Activated CD4-positive, alpha-beta T cell treated with anti-CD3 and anti-CD28 coated beads, Interleukin-2, amount 10 ng/mL, durations not matched to agents 7 days and 5 days (primary cell): ENCODE measurements at regions not wholly inside any gene's neighbourhood (a gene's known extent, or its start where the extent isn't known, plus 50 kb on each side); places are given as distances from the start of the nearest gene placed in this dataset.
"Not testable (repeated sequence)": the region's sequence is repeated elsewhere in the genome, so short reads cannot be mapped to it uniquely, and the experiment has no call there.

Experiments
- CTCF ChIA-PET: fragments of 350-600 bp; sonication (Branson Sonifier 250); formaldehyde crosslinking; loops from one replicate; lab custom pipeline; 2021; ENCODE audit warnings: antibody characterized with exemption; lab: Charles Lee
- POLR2A ChIA-PET: fragments of 350-600 bp; sonication (Branson Sonifier 250); formaldehyde crosslinking; loops from one replicate; lab custom pipeline; 2021; ENCODE audit warnings: antibody characterized with exemption; lab: Charles Lee
- DNase-seq: peaks from one replicate; pipeline ENCODE4 v3.0.0-alpha.2; 2020
- H3K27ac Mint-ChIP-seq: one replicate; pipeline ENCODE4 v1.8.0; 2021; ENCODE audit warnings: mild to moderate bottlenecking, moderate library complexity, mixed read lengths
- H3K27me3 Mint-ChIP-seq: one replicate; pipeline ENCODE4 v1.8.0; 2021; ENCODE audit warnings: mixed read lengths
- H3K36me3 Mint-ChIP-seq: one replicate; pipeline ENCODE4 v1.8.0; 2021; ENCODE audit warnings: low read depth, mixed read lengths
- H3K4me1 Mint-ChIP-seq: one replicate; pipeline ENCODE4 v1.8.0; 2021; ENCODE audit warnings: mixed read lengths
- H3K4me3 Mint-ChIP-seq: one replicate; pipeline ENCODE4 v1.8.0; 2021; ENCODE audit warnings: mild to moderate bottlenecking, moderate library complexity, mixed read lengths
- H3K9me3 Mint-ChIP-seq: one replicate; pipeline ENCODE4 v1.8.0; 2021; ENCODE audit warnings: mixed read lengths

DNA sequence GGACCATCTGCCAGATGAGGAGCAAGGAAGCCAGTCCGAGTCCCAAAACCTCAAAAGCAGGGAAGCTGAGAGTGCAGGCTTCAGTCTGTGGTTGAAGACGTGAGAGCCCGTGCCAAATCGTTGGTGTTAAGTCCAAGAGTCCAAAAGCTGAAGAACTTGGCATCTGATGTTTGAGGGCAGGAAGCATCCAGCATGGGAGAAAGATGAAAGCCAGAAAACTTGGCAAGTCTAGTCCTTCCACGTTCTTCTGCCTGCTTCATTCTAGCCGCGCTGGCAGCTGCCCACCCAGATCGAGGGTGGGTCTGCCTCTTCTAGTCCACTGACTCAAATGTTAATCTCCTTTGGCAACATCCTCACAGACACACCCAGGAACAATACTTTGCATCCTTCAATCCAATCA is 293.8 kb downstream of the RDH14 start:
- CTCF ChIA-PET, POLR2A ChIA-PET, H3K27me3 Mint-ChIP-seq, H3K36me3 Mint-ChIP-seq, H3K4me3 Mint-ChIP-seq, H3K9me3 Mint-ChIP-seq, DNase-seq, H3K4me1 Mint-ChIP-seq, H3K27ac Mint-ChIP-seq: not testable (repeated sequence)

DNA sequence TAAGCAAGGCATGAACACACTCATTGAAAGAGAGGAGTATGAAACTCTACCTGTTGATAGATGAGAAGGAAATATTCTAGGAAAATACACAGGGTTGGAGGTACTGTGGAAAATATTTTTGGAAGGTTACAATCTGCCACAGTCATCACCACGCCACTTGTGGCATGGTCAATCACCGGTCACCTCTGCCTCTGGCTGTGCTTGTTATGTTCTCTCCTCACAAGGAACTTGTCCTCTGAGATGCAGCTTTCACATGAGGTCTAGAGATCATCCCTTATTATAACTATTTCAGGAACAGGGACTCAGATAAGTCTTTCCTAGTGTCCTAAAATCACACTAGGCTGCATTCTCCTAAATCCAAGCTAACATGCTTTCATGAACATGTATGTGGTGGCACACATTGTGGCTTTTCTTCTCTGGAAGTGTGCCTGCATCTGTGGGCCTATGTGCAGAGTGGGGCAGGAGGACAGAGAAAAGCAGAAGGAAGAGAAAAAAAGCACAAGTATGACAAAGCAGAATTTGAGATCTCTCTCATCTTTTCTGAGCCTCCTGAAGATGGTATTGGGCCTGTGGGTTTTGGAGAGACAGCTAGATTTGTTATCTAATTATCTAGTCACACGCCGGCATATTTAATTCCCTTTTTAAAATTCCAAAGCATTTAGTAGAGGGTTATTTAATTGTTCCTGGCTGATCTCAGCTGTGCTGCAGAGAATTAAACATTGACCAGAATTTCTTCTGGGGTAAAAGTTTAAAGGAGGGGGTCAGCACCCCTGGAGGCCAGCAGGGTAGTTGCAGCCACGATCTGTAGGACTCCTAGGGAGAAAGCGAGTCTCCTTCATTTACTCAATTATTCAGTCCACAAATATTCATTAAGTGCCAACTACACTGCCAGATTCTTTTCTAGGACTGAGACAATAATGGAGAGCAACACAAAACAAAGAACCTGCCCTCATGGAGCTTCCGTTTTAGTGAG is 294.6 kb downstream of the RDH14 start:
- CTCF ChIA-PET, result no interaction called here
- Mint-ChIP-seq H3K9me3 (no peaks in the 10 kb centered on the region), H3K4me1 (no peaks in the 10 kb centered on the region), H3K4me3 (no peak overlapping the region), H3K36me3 (no peaks in the 10 kb centered on the region), H3K27me3 (no peaks in the 10 kb centered on the region), H3K27ac (no peak overlapping the region)
- POLR2A ChIA-PET, result no interaction called here
- no peak for DNase-seq

DNA sequence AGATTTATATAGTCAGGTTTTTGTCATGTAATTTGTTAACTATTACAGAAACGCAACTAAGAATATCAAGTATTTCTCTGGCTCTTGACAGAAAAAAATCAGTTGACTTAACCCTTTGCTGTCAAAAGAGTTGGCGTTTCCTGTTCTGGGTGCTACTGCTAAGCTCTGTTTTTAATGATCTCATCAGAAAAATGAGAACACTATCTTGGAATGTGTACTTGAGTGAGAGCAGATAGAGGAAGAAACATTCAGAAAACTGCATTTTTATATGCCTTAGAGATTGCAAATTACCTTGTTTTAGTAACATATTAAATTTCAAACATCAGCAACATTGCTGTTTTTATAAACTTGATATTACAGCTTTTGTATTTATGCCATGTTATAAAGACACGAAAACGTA is 297.9 kb downstream of the RDH14 start:
- H3K27ac Mint-ChIP-seq, result no peak overlapping the region
- no peaks in the 10 kb centered on the region for H3K36me3 Mint-ChIP-seq
- CTCF ChIA-PET, result interaction anchor here (0.6 to 1.1 kb wide), 2 partner anchors 18 to 569 kb away, joined by 3 to 4 read pairs; no protein-coding TSS in a partner anchor

DNA sequence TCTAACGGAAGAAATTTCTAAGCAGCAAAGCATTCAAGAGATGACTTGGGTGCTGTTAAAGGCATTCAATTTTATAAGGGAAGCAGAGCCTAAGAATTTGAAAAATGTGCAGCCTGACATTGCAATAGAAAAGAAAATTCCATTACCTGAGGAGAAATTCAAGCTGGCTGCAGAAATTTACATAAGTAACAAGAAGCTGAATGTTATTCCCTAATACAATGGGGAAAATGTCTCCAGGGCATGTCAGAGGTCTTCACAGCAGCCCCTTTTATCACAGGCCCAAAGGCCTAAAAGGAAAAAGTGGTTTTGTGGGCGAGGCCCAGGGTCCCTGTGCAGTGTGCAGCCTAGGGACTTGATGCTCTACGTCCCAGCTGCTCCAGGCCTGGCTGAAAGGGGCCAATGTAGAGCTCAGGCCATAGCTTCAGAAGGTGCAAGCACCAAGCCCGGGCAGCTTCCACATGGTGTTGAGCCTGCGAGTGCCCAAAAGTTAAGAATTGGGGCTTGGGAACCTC is 306.7 kb downstream of the RDH14 start:
- Mint-ChIP-seq H3K9me3 (no peaks in the 10 kb centered on the region), H3K36me3 (no peaks in the 10 kb centered on the region), H3K27me3 (no peaks in the 10 kb centered on the region), H3K4me3 (no peak overlapping the region), H3K27ac (no peak overlapping the region), H3K4me1 (no peaks in the 10 kb centered on the region)
- DNase-seq, result no peak
- CTCF ChIA-PET, result no interaction called here
- POLR2A ChIA-PET, result no interaction called here

More for the DNA sequence above, 297.9 kb downstream of the RDH14 start:
- H3K9me3 Mint-ChIP-seq, result no peaks in the 10 kb centered on the region
- no peaks in the 10 kb centered on the region for H3K27me3 Mint-ChIP-seq
- no peaks in the 10 kb centered on the region for H3K4me1 Mint-ChIP-seq
- POLR2A ChIA-PET, result no interaction called here
- H3K4me3 Mint-ChIP-seq, result no peak overlapping the region
- DNase-seq, result no peak

DNA sequence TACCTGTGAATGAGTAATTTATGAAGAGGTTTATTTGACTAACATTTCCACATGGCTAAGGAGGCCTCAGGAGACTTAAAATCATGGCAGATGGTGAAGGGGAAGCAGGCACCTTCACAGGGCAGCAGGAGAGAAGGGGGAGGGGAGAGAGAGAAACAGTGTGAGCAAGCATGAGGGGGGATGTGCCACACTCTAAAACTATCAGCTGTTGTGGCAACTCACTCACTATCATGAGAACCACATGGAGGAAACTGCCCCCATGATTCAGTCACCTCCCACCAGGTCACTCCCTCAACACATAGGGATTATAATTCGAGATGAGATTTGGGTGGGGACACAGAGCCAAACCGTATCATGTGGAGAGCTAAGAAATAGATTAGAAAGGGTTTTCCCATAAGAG is 309.0 kb downstream of the RDH14 start:
- Mint-ChIP-seq H3K4me1 (no peaks in the 10 kb centered on the region), H3K27ac (no peak overlapping the region), H3K27me3 (no peaks in the 10 kb centered on the region), H3K4me3 (no peak overlapping the region), H3K9me3 (no peaks in the 10 kb centered on the region), H3K36me3 (no peaks in the 10 kb centered on the region)
- DNase-seq, result no peak
- POLR2A ChIA-PET, result no interaction called here
- CTCF ChIA-PET, result no interaction called here

DNA sequence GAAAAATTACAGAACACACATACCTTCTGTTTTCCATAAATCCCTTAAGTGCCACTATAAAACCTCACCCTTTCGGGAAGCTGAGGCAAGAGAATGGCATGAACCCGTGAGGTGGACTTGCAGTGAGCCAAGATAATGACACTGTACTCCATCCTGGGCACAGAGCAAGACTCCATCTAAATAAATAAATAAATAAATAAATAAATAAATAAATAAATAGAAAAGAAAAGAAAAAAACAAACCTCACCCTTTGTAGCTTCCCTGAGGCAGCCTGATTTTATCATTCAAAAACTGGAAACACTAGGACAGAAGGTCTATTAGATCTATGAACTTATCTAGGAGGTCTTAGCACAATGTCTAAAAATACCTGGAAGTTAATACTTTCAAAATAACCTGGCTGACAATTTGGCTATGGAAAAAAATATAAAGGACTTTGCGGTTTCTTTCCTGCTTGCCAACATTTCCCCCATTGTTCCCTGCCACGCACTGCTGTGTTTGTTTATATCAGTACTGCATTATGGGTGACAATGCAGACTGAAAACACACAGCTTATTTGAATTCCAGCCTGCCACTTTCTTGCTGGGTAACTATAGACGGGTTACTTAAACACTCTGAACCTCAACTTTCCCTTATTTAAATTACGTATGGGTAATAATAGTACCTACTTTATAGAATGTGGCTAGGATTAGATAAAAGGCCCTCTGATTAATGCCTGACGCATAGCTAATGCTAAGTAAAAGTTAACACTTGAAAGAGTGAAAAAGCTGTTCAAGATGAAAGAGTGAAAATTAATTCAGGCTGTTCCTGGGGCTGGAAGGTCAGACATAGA is 313.0 kb downstream of the RDH14 start:
- CTCF ChIA-PET, result no interaction called here
- Mint-ChIP-seq H3K9me3 (no peaks in the 10 kb centered on the region), H3K27me3 (no peaks in the 10 kb centered on the region), H3K36me3 (no peaks in the 10 kb centered on the region), H3K4me3 (no peak overlapping the region), H3K27ac (no peak overlapping the region), H3K4me1 (no peaks in the 10 kb centered on the region)
- DNase-seq, result no peak
- POLR2A ChIA-PET, result no interaction called here

DNA sequence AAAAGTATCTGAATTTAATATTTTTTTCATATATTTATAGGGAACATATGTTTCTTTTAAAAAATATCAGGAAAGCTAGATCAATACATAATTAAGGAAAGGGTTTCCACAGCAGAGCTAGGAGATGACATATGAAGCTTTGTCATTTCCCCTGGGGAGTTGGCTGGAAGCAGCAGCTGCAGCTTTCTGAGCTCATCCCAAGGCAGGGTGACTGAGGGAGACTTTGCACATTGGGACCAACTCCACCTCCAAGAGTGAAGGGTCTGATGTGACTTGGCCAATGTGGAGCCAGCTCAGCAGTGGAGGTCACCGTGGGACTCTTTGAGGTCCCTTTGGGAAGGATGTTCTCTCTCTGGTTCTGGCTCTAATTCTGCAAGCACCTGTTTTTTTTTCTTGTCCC is 315.1 kb downstream of the RDH14 start:
- Mint-ChIP-seq H3K27ac (no peak overlapping the region), H3K4me3 (no peak overlapping the region), H3K4me1 (no peaks in the 10 kb centered on the region), H3K36me3 (no peaks in the 10 kb centered on the region), H3K9me3 (no peaks in the 10 kb centered on the region), H3K27me3 (peaks cover 2% of the 10 kb centered on the region)
- ChIA-PET CTCF (interaction anchor here (1.2 kb wide), 1 partner anchor 17 kb away, joined by 3 read pairs; no protein-coding TSS in a partner anchor), POLR2A (no interaction called here)
- DNase-seq, result no peak

DNA sequence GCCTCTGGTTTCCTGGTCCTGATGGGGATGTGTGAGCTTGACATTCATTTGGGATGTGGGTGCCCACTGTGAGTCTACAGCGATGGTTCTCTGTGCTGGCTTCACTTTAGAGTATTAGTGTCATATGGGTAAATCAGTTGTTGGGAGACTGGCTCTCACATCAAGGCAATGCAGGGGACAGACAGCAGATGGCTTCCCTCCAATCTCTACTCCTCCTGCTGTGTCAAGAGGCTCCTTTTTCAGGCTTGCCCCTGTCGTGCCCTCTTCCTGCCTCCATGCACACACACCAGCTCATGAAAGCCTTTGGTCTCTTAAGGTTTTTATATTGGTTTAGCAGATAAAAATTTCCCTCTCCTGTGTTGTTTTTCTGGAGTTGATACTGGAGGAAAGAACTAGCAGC is 315.6 kb downstream of the RDH14 start:
- Mint-ChIP-seq H3K9me3 (no peaks in the 10 kb centered on the region), H3K27me3 (peaks cover 2% of the 10 kb centered on the region), H3K36me3 (no peaks in the 10 kb centered on the region), H3K4me3 (no peak overlapping the region), H3K27ac (no peak overlapping the region), H3K4me1 (no peaks in the 10 kb centered on the region)
- ChIA-PET CTCF (interaction anchor here (1.2 kb wide), 1 partner anchor 17 kb away, joined by 3 read pairs; no protein-coding TSS in a partner anchor), POLR2A (no interaction called here)
- no peak for DNase-seq

DNA sequence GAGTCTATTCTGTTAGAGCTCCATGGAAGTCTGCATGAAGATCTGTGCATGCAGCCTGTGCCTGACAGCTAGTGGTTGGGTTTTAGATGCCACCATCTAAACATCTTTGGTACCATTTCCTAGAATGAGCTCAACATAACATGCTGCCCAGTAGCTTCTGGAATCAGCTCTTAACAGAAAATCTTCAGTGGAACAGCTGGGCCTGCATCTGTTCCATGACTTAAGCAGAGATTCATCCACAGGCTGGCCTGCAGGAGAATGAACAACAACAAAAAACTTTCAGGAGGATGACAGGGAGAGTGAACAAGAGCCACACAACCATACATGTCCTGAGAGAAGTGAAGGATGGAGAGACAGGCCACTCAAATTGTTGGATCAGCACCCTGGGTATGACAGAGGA is 316.6 kb downstream of the RDH14 start:
- Mint-ChIP-seq H3K27ac (no peak overlapping the region), H3K9me3 (no peaks in the 10 kb centered on the region), H3K27me3 (peaks cover 2% of the 10 kb centered on the region), H3K4me3 (no peak overlapping the region), H3K36me3 (no peaks in the 10 kb centered on the region), H3K4me1 (no peaks in the 10 kb centered on the region)
- POLR2A ChIA-PET, result no interaction called here
- no peak for DNase-seq
- CTCF ChIA-PET, result no interaction called here

DNA sequence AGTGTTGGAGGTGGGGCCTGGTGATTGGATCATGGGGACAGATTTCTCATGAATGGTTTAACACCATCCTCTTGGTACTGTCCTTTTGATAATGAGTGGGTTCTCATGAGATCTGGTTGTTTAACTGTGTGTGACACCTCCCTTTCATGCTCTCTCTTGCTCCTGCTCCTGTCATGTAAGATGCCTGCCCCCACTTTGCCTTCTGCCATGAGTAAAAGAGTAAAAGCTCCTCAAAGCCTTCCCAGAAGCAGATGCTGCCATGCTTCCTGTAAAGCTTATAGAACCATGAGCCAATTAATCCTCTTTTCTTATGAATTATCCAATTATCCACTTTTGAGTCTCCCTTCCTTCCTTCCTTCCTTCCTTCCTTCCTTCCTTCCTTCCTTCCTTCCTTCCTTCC is 317.7 kb downstream of the RDH14 start:
- Mint-ChIP-seq H3K9me3 (no peaks in the 10 kb centered on the region), H3K36me3 (no peaks in the 10 kb centered on the region), H3K27ac (no peak overlapping the region), H3K4me3 (no peak overlapping the region), H3K4me1 (no peaks in the 10 kb centered on the region), H3K27me3 (peaks cover 2% of the 10 kb centered on the region)
- ChIA-PET CTCF (no interaction called here), POLR2A (no interaction called here)
- DNase-seq, result no peak

DNA sequence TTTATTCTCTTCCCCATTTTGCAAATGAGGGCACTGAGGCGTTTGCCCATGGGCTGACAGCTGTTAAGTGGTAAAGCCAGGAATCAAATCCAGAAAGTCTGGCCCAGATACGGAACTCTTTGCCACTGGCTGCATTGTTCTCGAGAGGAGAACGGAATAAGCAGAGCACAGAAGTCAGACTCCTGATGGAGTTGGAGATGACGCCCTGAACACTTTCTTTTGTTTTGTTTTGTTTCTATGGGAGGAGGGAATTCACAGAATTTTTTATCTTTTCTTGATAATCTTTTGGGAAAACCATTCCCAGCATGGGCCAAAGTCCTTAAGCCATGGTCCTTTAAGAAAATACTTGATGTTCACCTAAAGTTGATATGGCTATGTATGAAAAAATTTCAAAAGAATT is 322.2 kb downstream of the RDH14 start:
- Mint-ChIP-seq H3K4me3 (no peak overlapping the region), H3K36me3 (no peaks in the 10 kb centered on the region), H3K27ac (no peak overlapping the region), H3K9me3 (no peaks in the 10 kb centered on the region), H3K27me3 (peaks cover 2% of the 10 kb centered on the region), H3K4me1 (no peaks in the 10 kb centered on the region)
- ChIA-PET POLR2A (no interaction called here), CTCF (no interaction called here)
- DNase-seq, result no peak

DNA sequence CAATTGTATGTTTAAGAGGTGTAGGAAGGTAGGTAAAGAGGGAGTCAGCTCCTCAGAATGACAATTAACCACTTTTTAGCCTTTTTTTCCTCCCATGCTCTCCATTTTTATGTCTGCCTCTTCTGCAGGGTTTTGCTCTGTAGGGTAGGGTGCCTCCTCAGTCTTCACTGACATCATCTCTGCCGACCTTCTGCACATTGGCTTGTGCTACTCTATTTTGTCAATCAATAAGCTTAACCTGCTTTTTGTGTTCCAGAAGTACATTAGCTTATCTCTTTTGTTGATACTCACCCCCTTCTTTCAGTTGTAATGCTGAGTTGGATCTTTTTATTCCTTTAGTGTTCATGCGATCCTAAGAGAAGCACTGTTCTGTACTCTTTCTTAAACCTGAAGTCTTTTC is 323.2 kb downstream of the RDH14 start:
- POLR2A ChIA-PET, result no interaction called here
- Mint-ChIP-seq H3K27me3 (peaks cover 2% of the 10 kb centered on the region), H3K9me3 (no peaks in the 10 kb centered on the region), H3K36me3 (no peaks in the 10 kb centered on the region), H3K4me3 (no peak overlapping the region), H3K4me1 (no peaks in the 10 kb centered on the region), H3K27ac (no peak overlapping the region)
- DNase-seq, result no peak
- CTCF ChIA-PET, result no interaction called here
